ENCODE measurements at regions not wholly inside any gene's neighbourhood (a gene's known extent, or its start where the extent isn't known, plus 50 kb on each side); places are given as distances from the start of the nearest gene placed in this dataset.

DNA sequence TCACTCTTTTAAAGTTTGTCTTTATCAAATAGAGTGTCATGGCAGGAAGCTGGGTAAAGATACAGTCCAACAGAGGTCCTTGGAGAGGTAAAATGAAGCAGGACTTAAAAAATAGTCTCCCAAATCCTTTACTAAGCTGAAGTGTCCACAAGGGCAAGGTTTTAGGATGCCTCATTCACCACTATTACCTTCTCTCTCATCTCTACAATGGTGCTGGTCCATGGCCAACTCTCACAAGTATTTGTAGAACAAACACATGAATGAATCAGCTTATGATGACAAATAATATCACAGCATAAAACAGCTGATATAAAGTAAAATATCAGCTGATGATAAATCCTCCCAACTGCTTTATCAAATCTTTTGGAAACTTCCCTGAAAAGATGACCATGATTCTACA is 162.3 kb upstream of the ZNF462 start:
- DNase-seq (ENCODE audit: low spot score): no peak
- Histone ChIP-seq H3K27me3 (ENCODE audit: control insufficient read depth in 4 of 4, insufficient read depth in 4 of 4, low read length in 3 of 4) (no peaks in the 10 kb centered on the region), H3K4me3 (ENCODE audit: low read depth in 1 of 3, low read length in 3 of 3) (no peak overlapping the region), H3K4me1 (ENCODE audit: control insufficient read depth in 4 of 4, insufficient read depth in 4 of 4, low read length in 3 of 4) (no peaks in the 10 kb centered on the region), H3K9ac (ENCODE audit: low read depth in 1 of 2, low read length in 2 of 2) (no peak overlapping the region), H3K36me3 (ENCODE audit: control insufficient read depth in 4 of 4, insufficient read depth in 3 of 4, low read depth in 1 of 4, low read length in 3 of 4) (no peaks in the 10 kb centered on the region), H3K9me3 (ENCODE audit: control insufficient read depth in 4 of 4, low read length in 3 of 4) (peaks cover 0 to 3% (median under 1%) of the 10 kb centered on the region in 4 donors), H3K27ac (ENCODE audit: low read depth in 1 of 2, low read length in 2 of 2) (no peak overlapping the region)
- TF ChIP-seq RAD21 (IDR thresholded peaks at IDR 0.05): no peak
- no peak for TF ChIP-seq NR2F2 (IDR thresholded peaks at IDR 0.05)
- no peak for TF ChIP-seq EGR1 (IDR thresholded peaks at IDR 0.05; ENCODE audit: low read depth in 2 of 2)
- TF ChIP-seq, protein P1, sequence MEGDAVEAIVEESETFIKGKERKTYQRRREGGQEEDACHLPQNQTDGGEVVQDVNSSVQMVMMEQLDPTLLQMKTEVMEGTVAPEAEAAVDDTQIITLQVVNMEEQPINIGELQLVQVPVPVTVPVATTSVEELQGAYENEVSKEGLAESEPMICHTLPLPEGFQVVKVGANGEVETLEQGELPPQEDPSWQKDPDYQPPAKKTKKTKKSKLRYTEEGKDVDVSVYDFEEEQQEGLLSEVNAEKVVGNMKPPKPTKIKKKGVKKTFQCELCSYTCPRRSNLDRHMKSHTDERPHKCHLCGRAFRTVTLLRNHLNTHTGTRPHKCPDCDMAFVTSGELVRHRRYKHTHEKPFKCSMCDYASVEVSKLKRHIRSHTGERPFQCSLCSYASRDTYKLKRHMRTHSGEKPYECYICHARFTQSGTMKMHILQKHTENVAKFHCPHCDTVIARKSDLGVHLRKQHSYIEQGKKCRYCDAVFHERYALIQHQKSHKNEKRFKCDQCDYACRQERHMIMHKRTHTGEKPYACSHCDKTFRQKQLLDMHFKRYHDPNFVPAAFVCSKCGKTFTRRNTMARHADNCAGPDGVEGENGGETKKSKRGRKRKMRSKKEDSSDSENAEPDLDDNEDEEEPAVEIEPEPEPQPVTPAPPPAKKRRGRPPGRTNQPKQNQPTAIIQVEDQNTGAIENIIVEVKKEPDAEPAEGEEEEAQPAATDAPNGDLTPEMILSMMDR (IDR thresholded peaks at IDR 0.05; ENCODE audit: low read depth, low read length, missing input control): no peak
- no peak for TF ChIP-seq HNF4A (conservative IDR thresholded peaks at IDR 0.05)
- TF ChIP-seq GABPA (IDR thresholded peaks at IDR 0.05 in 1 of 2, conservative IDR thresholded peaks at IDR 0.05 in 1 of 2): no peak
- no peak for TF ChIP-seq FOXA1 (IDR thresholded peaks at IDR 0.05)
- no peak for TF ChIP-seq YY1 (IDR thresholded peaks at IDR 0.05)
- no peak for TF ChIP-seq FOXA2 (IDR thresholded peaks at IDR 0.05)
- TF ChIP-seq, protein P2, sequence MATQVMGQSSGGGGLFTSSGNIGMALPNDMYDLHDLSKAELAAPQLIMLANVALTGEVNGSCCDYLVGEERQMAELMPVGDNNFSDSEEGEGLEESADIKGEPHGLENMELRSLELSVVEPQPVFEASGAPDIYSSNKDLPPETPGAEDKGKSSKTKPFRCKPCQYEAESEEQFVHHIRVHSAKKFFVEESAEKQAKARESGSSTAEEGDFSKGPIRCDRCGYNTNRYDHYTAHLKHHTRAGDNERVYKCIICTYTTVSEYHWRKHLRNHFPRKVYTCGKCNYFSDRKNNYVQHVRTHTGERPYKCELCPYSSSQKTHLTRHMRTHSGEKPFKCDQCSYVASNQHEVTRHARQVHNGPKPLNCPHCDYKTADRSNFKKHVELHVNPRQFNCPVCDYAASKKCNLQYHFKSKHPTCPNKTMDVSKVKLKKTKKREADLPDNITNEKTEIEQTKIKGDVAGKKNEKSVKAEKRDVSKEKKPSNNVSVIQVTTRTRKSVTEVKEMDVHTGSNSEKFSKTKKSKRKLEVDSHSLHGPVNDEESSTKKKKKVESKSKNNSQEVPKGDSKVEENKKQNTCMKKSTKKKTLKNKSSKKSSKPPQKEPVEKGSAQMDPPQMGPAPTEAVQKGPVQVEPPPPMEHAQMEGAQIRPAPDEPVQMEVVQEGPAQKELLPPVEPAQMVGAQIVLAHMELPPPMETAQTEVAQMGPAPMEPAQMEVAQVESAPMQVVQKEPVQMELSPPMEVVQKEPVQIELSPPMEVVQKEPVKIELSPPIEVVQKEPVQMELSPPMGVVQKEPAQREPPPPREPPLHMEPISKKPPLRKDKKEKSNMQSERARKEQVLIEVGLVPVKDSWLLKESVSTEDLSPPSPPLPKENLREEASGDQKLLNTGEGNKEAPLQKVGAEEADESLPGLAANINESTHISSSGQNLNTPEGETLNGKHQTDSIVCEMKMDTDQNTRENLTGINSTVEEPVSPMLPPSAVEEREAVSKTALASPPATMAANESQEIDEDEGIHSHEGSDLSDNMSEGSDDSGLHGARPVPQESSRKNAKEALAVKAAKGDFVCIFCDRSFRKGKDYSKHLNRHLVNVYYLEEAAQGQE (IDR thresholded peaks at IDR 0.05): no peak
- TF ChIP-seq, protein P3, sequence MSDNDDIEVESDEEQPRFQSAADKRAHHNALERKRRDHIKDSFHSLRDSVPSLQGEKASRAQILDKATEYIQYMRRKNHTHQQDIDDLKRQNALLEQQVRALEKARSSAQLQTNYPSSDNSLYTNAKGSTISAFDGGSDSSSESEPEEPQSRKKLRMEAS (IDR thresholded peaks at IDR 0.05): no peak
- TF ChIP-seq, protein P4, sequence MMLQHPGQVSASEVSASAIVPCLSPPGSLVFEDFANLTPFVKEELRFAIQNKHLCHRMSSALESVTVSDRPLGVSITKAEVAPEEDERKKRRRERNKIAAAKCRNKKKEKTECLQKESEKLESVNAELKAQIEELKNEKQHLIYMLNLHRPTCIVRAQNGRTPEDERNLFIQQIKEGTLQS (IDR thresholded peaks at IDR 0.05): no peak
- TF ChIP-seq HNF4G (IDR thresholded peaks at IDR 0.05): no peak
- TF ChIP-seq TAF1 (conservative IDR thresholded peaks at IDR 0.05): no peak
- TF ChIP-seq, protein P5, sequence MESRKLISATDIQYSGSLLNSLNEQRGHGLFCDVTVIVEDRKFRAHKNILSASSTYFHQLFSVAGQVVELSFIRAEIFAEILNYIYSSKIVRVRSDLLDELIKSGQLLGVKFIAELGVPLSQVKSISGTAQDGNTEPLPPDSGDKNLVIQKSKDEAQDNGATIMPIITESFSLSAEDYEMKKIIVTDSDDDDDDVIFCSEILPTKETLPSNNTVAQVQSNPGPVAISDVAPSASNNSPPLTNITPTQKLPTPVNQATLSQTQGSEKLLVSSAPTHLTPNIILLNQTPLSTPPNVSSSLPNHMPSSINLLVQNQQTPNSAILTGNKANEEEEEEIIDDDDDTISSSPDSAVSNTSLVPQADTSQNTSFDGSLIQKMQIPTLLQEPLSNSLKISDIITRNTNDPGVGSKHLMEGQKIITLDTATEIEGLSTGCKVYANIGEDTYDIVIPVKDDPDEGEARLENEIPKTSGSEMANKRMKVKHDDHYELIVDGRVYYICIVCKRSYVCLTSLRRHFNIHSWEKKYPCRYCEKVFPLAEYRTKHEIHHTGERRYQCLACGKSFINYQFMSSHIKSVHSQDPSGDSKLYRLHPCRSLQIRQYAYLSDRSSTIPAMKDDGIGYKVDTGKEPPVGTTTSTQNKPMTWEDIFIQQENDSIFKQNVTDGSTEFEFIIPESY (IDR thresholded peaks at IDR 0.05): no peak
- TF ChIP-seq RXRA (IDR thresholded peaks at IDR 0.05): no peak
- TF ChIP-seq JUND (IDR thresholded peaks at IDR 0.05): no peak
- no peak for TF ChIP-seq SP1 (IDR thresholded peaks at IDR 0.05)

Measured in liver (tissue), 7 donors.